Gastroesophageal sphincter (tissue), 4 donors: ENCODE measurements at regions not wholly inside any gene's neighbourhood (a gene's known extent, or its start where the extent isn't known, plus 50 kb on each side); places are given as distances from the start of the nearest gene placed in this dataset.

ENCODE experiments used
- ATAC-seq: fragments of 150-250 bp; one replicate; pipeline ENCODE4 v1.9.1; 2016; ENCODE audit warnings: mild to moderate bottlenecking, moderate library complexity
- H3K27ac ChIP-seq, 4 donors: fragments of 200-600 bp; sonication (generic) in 3 of 4; 1 replicate in 3 of 4; 2 replicates in 1 of 4; pipeline ENCODE4 v1.5.1; 2016 to 2019
- H3K27me3 ChIP-seq: fragments of 200-600 bp; sonication (generic); one replicate; pipeline ENCODE4 v1.5.1; 2019
- H3K36me3 ChIP-seq, 2 donors: fragments of 200-600 bp; sonication (generic); one replicate each; pipeline ENCODE4 v1.5.1; 2019; ENCODE audit warnings: control low read depth in 1 of 2
- H3K4me1 ChIP-seq, 3 donors: fragments of 200-600 bp; sonication (generic); 1 replicate in 2 of 3; 2 replicates in 1 of 3; pipeline ENCODE4 v1.5.1; 2016 to 2019; ENCODE audit warnings: control low read depth in 2 of 3
- H3K4me3 ChIP-seq, 2 donors: fragments of 200-600 bp; sonication (generic); one replicate each; pipeline ENCODE4 v1.5.1; 2019; ENCODE audit warnings: mild to moderate bottlenecking in 1 of 2, moderate library complexity in 1 of 2
- H3K9me3 ChIP-seq, 3 donors: fragments of 200-600 bp; sonication (generic); one replicate each; pipeline ENCODE4 v1.5.1; 2017 to 2019; ENCODE audit warnings: control low read depth in 2 of 3
- CTCF ChIP-seq, 4 experiments: fragments of 200-600 bp in 2 of 4; fragments of 450-650 bp in 2 of 4; sonication (generic) in 1 of 4; IDR thresholded peaks; one replicate each; pipeline ENCODE4 v1.5.1; 2017 to 2019; ENCODE audit warnings: antibody characterized with exemption in 4 of 4, mild to moderate bottlenecking in 2 of 4, moderate library complexity in 2 of 4
- EP300 ChIP-seq: sonication (generic); formaldehyde crosslinking; IDR thresholded peaks from one replicate; pipeline ENCODE4 v1.6.1; 2017; ENCODE audit warnings: antibody characterized with exemption, mild to moderate bottlenecking
- POLR2A ChIP-seq, 2 donors: fragments of 450-650 bp; IDR thresholded peaks; one replicate each; pipeline ENCODE4 v1.6.1; 2017; ENCODE audit warnings: antibody characterized with exemption in 2 of 2, mild to moderate bottlenecking in 2 of 2, moderate library complexity in 1 of 2
- POLR2AphosphoS5 ChIP-seq: sonication (generic); formaldehyde crosslinking; IDR thresholded peaks from one replicate; pipeline ENCODE4 v1.6.1; 2017; ENCODE audit warnings: antibody characterized with exemption
- WGBS, 2 donors: methylation state at CpG; one replicate each; pipeline ENCODE4 v1.1.5; 2018; ENCODE audit warnings: low coverage in 1 of 2; 5-methylcytosine and 5-hydroxymethylcytosine counted together

- Histone ChIP-seq H3K36me3 (no peaks in the 10 kb centered on the region), H3K9me3 (peaks cover 0 to 19% (median 0%) of the 10 kb centered on the region in 3 donors), H3K27ac (no peak overlapping the region), H3K27me3 (no peaks in the 10 kb centered on the region), H3K4me3 (no peak overlapping the region), H3K4me1 (no peaks in the 10 kb centered on the region)
- 76% methylated on average over 5 to 13 of the region's 13 CpGs for WGBS, 2 donors
- no peak for ATAC-seq
- TF ChIP-seq EP300 (no peak), POLR2AphosphoS5 (no peak), CTCF (IDR thresholded peaks at IDR 0.05) (no peak), POLR2A (IDR thresholded peaks at IDR 0.05) (no peak)
Measured at GRCh38 chr2:2913601-2914120, 464.0 kb downstream of the EIPR1 start.

GRCh38 chr2:2912731-2913130 lies 464.9 kb downstream of the EIPR1 start:
- Histone ChIP-seq H3K36me3 (no peaks in the 10 kb centered on the region), H3K27ac (no peak overlapping the region), H3K4me3 (no peak overlapping the region), H3K9me3 (peaks cover 0 to 19% (median 0%) of the 10 kb centered on the region in 3 donors), H3K27me3 (peaks cover 2% of the 10 kb centered on the region), H3K4me1 (no peaks in the 10 kb centered on the region)
- no peak for TF ChIP-seq EP300
- TF ChIP-seq POLR2A (IDR thresholded peaks at IDR 0.05): no peak
- no peak for TF ChIP-seq POLR2AphosphoS5
- TF ChIP-seq CTCF (IDR thresholded peaks at IDR 0.05): no peak
- no peak for ATAC-seq
- 83 to 89% methylated on average over 6 to 10 of the region's 10 CpGs for WGBS, 2 donors

GRCh38 chr2:2912293-2912692 lies 465.3 kb downstream of the EIPR1 start:
- Histone ChIP-seq H3K4me3 (no peak overlapping the region), H3K9me3 (peaks cover 0 to 19% (median 0%) of the 10 kb centered on the region in 3 donors), H3K36me3 (no peaks in the 10 kb centered on the region), H3K4me1 (no peaks in the 10 kb centered on the region), H3K27me3 (peaks cover 6% of the 10 kb centered on the region), H3K27ac (no peak overlapping the region)
- no peak for ATAC-seq
- TF ChIP-seq POLR2AphosphoS5 (no peak), EP300 (no peak), POLR2A (IDR thresholded peaks at IDR 0.05) (no peak), CTCF (IDR thresholded peaks at IDR 0.05) (no peak)
- WGBS, 2 donors: 54 to 81% methylated on average over 2 to 3 of the region's 3 CpGs

- peaks cover 0 to 2% (median 0%) of the 10 kb centered on the region in 3 donors for H3K9me3 ChIP-seq
- H3K4me1 ChIP-seq: no peaks in the 10 kb centered on the region
- WGBS, 2 donors: 82 to 93% methylated on average over 6 of the region's 7 CpGs
- H3K36me3 ChIP-seq: no peaks in the 10 kb centered on the region
- no peak overlapping the region for H3K27ac ChIP-seq
- ATAC-seq: no peak
- TF ChIP-seq CTCF (IDR thresholded peaks at IDR 0.05) (no peak), POLR2A (IDR thresholded peaks at IDR 0.05) (no peak), EP300 (no peak), POLR2AphosphoS5 (no peak)
- no peak overlapping the region for H3K4me3 ChIP-seq
- peaks cover 8% of the 10 kb centered on the region for H3K27me3 ChIP-seq
Measured at GRCh38 chr2:2910259-2910658, 467.4 kb downstream of the EIPR1 start.
